WTC11 (cell line): ENCODE measurements at regions not wholly inside any gene's neighbourhood (a gene's known extent, or its start where the extent isn't known, plus 50 kb on each side); places are given as distances from the start of the nearest gene placed in this dataset.

Experiments
- ATAC-seq: fragments of 200-7000 bp; cut with Tn5 transposase; 2 replicates; pipeline ENCODE4 v1.10.0; 2021; ENCODE audit warnings: mild to moderate bottlenecking, moderate library complexity
- CTCF ChIA-PET: fragments of 300-600 bp; sonication (Branson Sonifier 250); formaldehyde crosslinking; loops from one replicate; lab custom pipeline; 2021; ENCODE audit warnings: antibody characterized with exemption; lab: Charles Lee
- POLR2A ChIA-PET: fragments of 350-600 bp; sonication (Branson Sonifier 250); formaldehyde crosslinking; loops from one replicate; lab custom pipeline; 2021; ENCODE audit warnings: antibody characterized with exemption; lab: Charles Lee
- DNase-seq: peaks from one replicate; pipeline ENCODE4 v3.0.0; 2021; ENCODE audit warnings: low spot score
- H3K27ac Mint-ChIP-seq: 2 replicates; pipeline ENCODE4 v1.8.0; 2021; ENCODE audit warnings: mixed read lengths
- H3K27me3 Mint-ChIP-seq: 2 replicates; pipeline ENCODE4 v1.8.0; 2021; ENCODE audit warnings: low read depth, mild to moderate bottlenecking, moderate library complexity, mixed read lengths
- H3K36me3 Mint-ChIP-seq: 2 replicates; pipeline ENCODE4 v1.8.0; 2021; ENCODE audit warnings: mixed read lengths
- H3K4me1 Mint-ChIP-seq: 2 replicates; pipeline ENCODE4 v1.8.0; 2022; ENCODE audit warnings: mixed read lengths
- H3K4me3 Mint-ChIP-seq: 2 replicates; pipeline ENCODE4 v1.8.0; 2021; ENCODE audit warnings: mild to moderate bottlenecking, moderate library complexity, mixed read lengths
- H3K9me3 Mint-ChIP-seq: 2 replicates; pipeline ENCODE4 v1.8.0; 2021; ENCODE audit warnings: mixed read lengths
- AR ChIP-seq: fragments of 250-450 bp; sonication (Bioruptor Pico); IDR thresholded peaks from 2 replicates; pipeline ENCODE4 v1.9.0; 2021; ENCODE audit warnings: mild to moderate bottlenecking
- CREM ChIP-seq: sonication (generic); formaldehyde crosslinking; IDR thresholded peaks from 2 replicates; pipeline ENCODE4 v1.8.1; 2022; ENCODE audit warnings: mild to moderate bottlenecking, missing genetic modification reagents, moderate library complexity
- ERG ChIP-seq: fragments of 250-450 bp; sonication (Bioruptor Pico); IDR thresholded peaks from 2 replicates; pipeline ENCODE4 v1.8.0; 2021; ENCODE audit warnings: mild to moderate bottlenecking
- FOXP1 ChIP-seq: sonication (generic); formaldehyde crosslinking; IDR thresholded peaks from 2 replicates; pipeline ENCODE4 v1.8.0; 2022; ENCODE audit warnings: missing genetic modification reagents, mild to moderate bottlenecking, moderate library complexity, borderline replicate concordance
- GRHL2 ChIP-seq: fragments of 250-450 bp; sonication (Bioruptor Pico); IDR thresholded peaks from 2 replicates; pipeline ENCODE4 v1.8.0; 2022; ENCODE audit warnings: mild to moderate bottlenecking, moderate library complexity; ENCODE audit not compliant: insufficient replicate concordance, severe bottlenecking
- HMGA2 ChIP-seq: fragments of 250-450 bp; sonication (Bioruptor Pico); IDR thresholded peaks from 2 replicates; pipeline ENCODE4 v1.4.0; 2021; ENCODE audit warnings: mild to moderate bottlenecking, moderate library complexity
- IRF2 ChIP-seq: sonication (generic); formaldehyde crosslinking; IDR thresholded peaks from 2 replicates; pipeline ENCODE4 v1.8.0; 2022; ENCODE audit warnings: low read depth, missing genetic modification reagents, borderline replicate concordance
- JAZF1 ChIP-seq: fragments of 250-450 bp; sonication (Bioruptor Pico); IDR thresholded peaks from 2 replicates; pipeline ENCODE4 v1.9.0; 2021; ENCODE audit warnings: moderate library complexity, mild to moderate bottlenecking, inconsistent platforms
- KAT7 ChIP-seq: sonication (generic); formaldehyde crosslinking; IDR thresholded peaks from 2 replicates; pipeline ENCODE4 v1.8.1; 2023; ENCODE audit warnings: missing genetic modification reagents, mild to moderate bottlenecking, borderline replicate concordance
- MLX ChIP-seq: sonication (generic); formaldehyde crosslinking; IDR thresholded peaks from 2 replicates; pipeline ENCODE4 v1.8.1; 2023; ENCODE audit warnings: mild to moderate bottlenecking, missing genetic modification reagents, moderate library complexity
- NFE2L1 ChIP-seq: sonication (generic); formaldehyde crosslinking; IDR thresholded peaks from 2 replicates; pipeline ENCODE4 v1.8.1; 2023; ENCODE audit warnings: missing genetic modification reagents
- NR2C2 ChIP-seq: sonication (generic); formaldehyde crosslinking; IDR thresholded peaks from 2 replicates; pipeline ENCODE4 v1.8.0; 2022; ENCODE audit warnings: mild to moderate bottlenecking, missing genetic modification reagents
- SMAD3 ChIP-seq: sonication (generic); formaldehyde crosslinking; IDR thresholded peaks from 2 replicates; pipeline ENCODE4 v1.8.0; 2022; ENCODE audit warnings: missing genetic modification reagents, mild to moderate bottlenecking, borderline replicate concordance
- SMAD4 ChIP-seq: sonication (generic); formaldehyde crosslinking; IDR thresholded peaks from 2 replicates; pipeline ENCODE4 v1.8.0; 2022; ENCODE audit warnings: mild to moderate bottlenecking, missing genetic modification reagents
- SP1 ChIP-seq: sonication (generic); formaldehyde crosslinking; conservative IDR thresholded peaks from 2 replicates; pipeline ENCODE4 v1.8.1; 2022; ENCODE audit warnings: missing genetic modification reagents
- ZMAT4 ChIP-seq: fragments of 250-450 bp; sonication (Bioruptor Pico); IDR thresholded peaks from 2 replicates; pipeline ENCODE4 v1.9.0; 2021; ENCODE audit warnings: mild to moderate bottlenecking
- ZNF138 ChIP-seq: sonication (generic); formaldehyde crosslinking; conservative IDR thresholded peaks from 2 replicates; pipeline ENCODE4 v1.8.1; 2022; ENCODE audit warnings: mild to moderate bottlenecking, moderate library complexity, missing genetic modification reagents
- ZNF219 ChIP-seq: sonication (generic); formaldehyde crosslinking; IDR thresholded peaks from 2 replicates; pipeline ENCODE4 v1.8.0; 2023; ENCODE audit warnings: missing genetic modification reagents, mild to moderate bottlenecking, borderline replicate concordance
- ZNF232 ChIP-seq: sonication (generic); formaldehyde crosslinking; IDR thresholded peaks from 2 replicates; pipeline ENCODE4 v1.8.0; 2022; ENCODE audit warnings: mild to moderate bottlenecking, missing genetic modification reagents
- ZNF263 ChIP-seq: sonication (generic); formaldehyde crosslinking; IDR thresholded peaks from 2 replicates; pipeline ENCODE4 v1.8.1; 2022; ENCODE audit warnings: low read depth, mild to moderate bottlenecking, moderate library complexity, missing genetic modification reagents
- ZNF396 ChIP-seq: fragments of 250-450 bp; sonication (Bioruptor Pico); IDR thresholded peaks from 2 replicates; pipeline ENCODE4 v1.8.0; 2021; ENCODE audit warnings: mild to moderate bottlenecking, moderate library complexity, borderline replicate concordance
- ZNF425 ChIP-seq: fragments of 250-450 bp; sonication (Bioruptor Pico); conservative IDR thresholded peaks from 2 replicates; pipeline ENCODE4 v1.9.0; 2021; ENCODE audit warnings: mild to moderate bottlenecking
- ZNF512 ChIP-seq: sonication (generic); formaldehyde crosslinking; IDR thresholded peaks from 2 replicates; pipeline ENCODE4 v1.8.1; 2022; ENCODE audit warnings: missing genetic modification reagents, borderline replicate concordance

GRCh38 chr9:84438391-84438790 is 97.8 kb upstream of the SLC28A3 start:
- POLR2A ChIA-PET = no interaction called here
- H3K27me3 Mint-ChIP-seq = 0 out of 2 replicates have a peak, but pooled peaks cover 3% of the 10 kb centered on the region
- H3K4me1 Mint-ChIP-seq = no peaks in the 10 kb centered on the region
- no peak overlapping the region for H3K4me3 Mint-ChIP-seq
- DNase-seq = no peak
- ATAC-seq = no peak
- peaks cover 11% of the 10 kb centered on the region for H3K9me3 Mint-ChIP-seq
- no peak overlapping the region for H3K27ac Mint-ChIP-seq
- CTCF ChIA-PET = no interaction called here
- TF ChIP-seq ZNF138 (CRISPR knock-in tag) = no peak
- TF ChIP-seq NFE2L1 (CRISPR knock-in tag) = no peak
- no peak for TF ChIP-seq KAT7 (CRISPR knock-in tag)
- no peak for TF ChIP-seq NR2C2 (CRISPR knock-in tag)
- no peak for TF ChIP-seq JAZF1
- TF ChIP-seq ZNF232 (CRISPR knock-in tag) = no peak
- TF ChIP-seq ZNF263 (CRISPR knock-in tag) = no peak
- no peak for TF ChIP-seq FOXP1 (CRISPR knock-in tag)
- TF ChIP-seq AR (CRISPR knock-in tag) = no peak
- TF ChIP-seq SMAD3 (CRISPR knock-in tag) = no peak
- no peak for TF ChIP-seq SMAD4 (CRISPR knock-in tag)
- TF ChIP-seq GRHL2 = no peak
- TF ChIP-seq MLX (CRISPR knock-in tag) = no peak
- no peaks in the 10 kb centered on the region for H3K36me3 Mint-ChIP-seq

GRCh38 chr9:84439250-84439649 is 98.7 kb upstream of the SLC28A3 start:
- H3K4me1 Mint-ChIP-seq = no peaks in the 10 kb centered on the region
- ChIA-PET POLR2A (no interaction called here), CTCF (no interaction called here)
- H3K4me3 Mint-ChIP-seq = no peak overlapping the region
- ATAC-seq (no peak), DNase-seq (no peak)
- H3K9me3 Mint-ChIP-seq = peaks cover 11% of the 10 kb centered on the region
- TF ChIP-seq ZNF219 (CRISPR knock-in tag) = no peak
- no peak for TF ChIP-seq ZMAT4 (CRISPR knock-in tag)
- TF ChIP-seq CREM (CRISPR knock-in tag) = no peak
- no peak for TF ChIP-seq ZNF512 (CRISPR knock-in tag)
- no peak overlapping the region for H3K27ac Mint-ChIP-seq
- H3K27me3 Mint-ChIP-seq = 0 out of 2 replicates have a peak, but pooled peaks cover 3% of the 10 kb centered on the region
- no peaks in the 10 kb centered on the region for H3K36me3 Mint-ChIP-seq

GRCh38 chr9:84442712-84443111 is 102.2 kb upstream of the SLC28A3 start:
- CTCF ChIA-PET = no interaction called here
- Mint-ChIP-seq H3K4me1 (no peaks in the 10 kb centered on the region), H3K4me3 (no peak overlapping the region), H3K36me3 (no peaks in the 10 kb centered on the region), H3K27ac (no peak overlapping the region), H3K27me3 (no peaks in the 10 kb centered on the region), H3K9me3 (peaks cover 7% of the 10 kb centered on the region)
- POLR2A ChIA-PET = no interaction called here
- DNase-seq (no peak), ATAC-seq (no peak)
- no peak for TF ChIP-seq ZNF425 (CRISPR knock-in tag)
- TF ChIP-seq HMGA2 (CRISPR knock-in tag) = no peak
- TF ChIP-seq ERG (CRISPR knock-in tag) = no peak
- no peak for TF ChIP-seq IRF2 (CRISPR knock-in tag)
- no peak for TF ChIP-seq ZNF396 (CRISPR knock-in tag)
- no peak for TF ChIP-seq ZNF512 (CRISPR knock-in tag)
- TF ChIP-seq SP1 (CRISPR knock-in tag) = no peak
- TF ChIP-seq, all 79 proteins: peak for 0
